ENCODE measurements at regions not wholly inside any gene's neighbourhood (a gene's known extent, or its start where the extent isn't known, plus 50 kb on each side); places are given as distances from the start of the nearest gene placed in this dataset.
"Not testable (repeated sequence)": the region's sequence is repeated elsewhere in the genome, so short reads cannot be mapped to it uniquely, and the experiment has no call there.

- no peak overlapping the region for H3K4me3 ChIP-seq (ENCODE audit: insufficient read depth, low read depth, low read length)
- peak overlapping the region; percentile 99 for H3K27ac ChIP-seq (ENCODE audit: insufficient read depth, low read depth, low read length, poor library complexity, severe bottlenecking)
- H3K36me3 ChIP-seq (ENCODE audit: control insufficient read depth, insufficient read depth, low read length), result no peaks in the 10 kb centered on the region
- peaks cover 54% of the 10 kb centered on the region for H3K4me1 ChIP-seq (ENCODE audit: control insufficient read depth, insufficient read depth, low read length)
- WGBS, 2 experiments, result 1 to 2% methylated on average over 18 to 20 of the region's 21 CpGs
- H3K9me3 ChIP-seq (ENCODE audit: control insufficient read depth, low read length), result no peaks in the 10 kb centered on the region
- no peaks in the 10 kb centered on the region for H3K27me3 ChIP-seq (ENCODE audit: control insufficient read depth, insufficient read depth, low read length, poor library complexity, severe bottlenecking)
Measured at GRCh38 chr13:112161521-112162301, 94.8 kb downstream of the SOX1 start.

GRCh38 chr13:112163691-112164660 is 97.0 kb downstream of the SOX1 start:
- not testable (repeated sequence) for H3K27me3 ChIP-seq (ENCODE audit: control insufficient read depth, insufficient read depth, low read length, poor library complexity, severe bottlenecking); H3K9me3 ChIP-seq (ENCODE audit: control insufficient read depth, low read length); H3K4me3 ChIP-seq (ENCODE audit: insufficient read depth, low read depth, low read length); H3K27ac ChIP-seq (ENCODE audit: insufficient read depth, low read depth, low read length, poor library complexity, severe bottlenecking); H3K36me3 ChIP-seq (ENCODE audit: control insufficient read depth, insufficient read depth, low read length)
- WGBS, 2 experiments, result 95 to 96% methylated on average over 97 of the region's 97 CpGs
- peaks cover 59% of the 10 kb centered on the region for H3K4me1 ChIP-seq (ENCODE audit: control insufficient read depth, insufficient read depth, low read length)

GRCh38 chr13:112165712-112166111 is 98.8 kb downstream of the SOX1 start:
- H3K4me3 ChIP-seq (ENCODE audit: insufficient read depth, low read depth, low read length), result no peak overlapping the region
- H3K4me1 ChIP-seq (ENCODE audit: control insufficient read depth, insufficient read depth, low read length), result peaks cover 41% of the 10 kb centered on the region
- H3K9me3 ChIP-seq (ENCODE audit: control insufficient read depth, low read length), result no peaks in the 10 kb centered on the region
- H3K27me3 ChIP-seq (ENCODE audit: control insufficient read depth, insufficient read depth, low read length, poor library complexity, severe bottlenecking), result no peaks in the 10 kb centered on the region
- no peak overlapping the region for H3K27ac ChIP-seq (ENCODE audit: insufficient read depth, low read depth, low read length, poor library complexity, severe bottlenecking)
- 71 to 76% methylated on average over 9 of the region's 9 CpGs for WGBS, 2 experiments
- H3K36me3 ChIP-seq (ENCODE audit: control insufficient read depth, insufficient read depth, low read length), result no peaks in the 10 kb centered on the region

- Histone ChIP-seq H3K9me3 (ENCODE audit: control insufficient read depth, low read length) (no peaks in the 10 kb centered on the region), H3K36me3 (ENCODE audit: control insufficient read depth, insufficient read depth, low read length) (no peaks in the 10 kb centered on the region), H3K4me1 (ENCODE audit: control insufficient read depth, insufficient read depth, low read length) (peaks cover 29% of the 10 kb centered on the region), H3K27ac (ENCODE audit: insufficient read depth, low read depth, low read length, poor library complexity, severe bottlenecking) (no peak overlapping the region), H3K27me3 (ENCODE audit: control insufficient read depth, insufficient read depth, low read length, poor library complexity, severe bottlenecking) (no peaks in the 10 kb centered on the region), H3K4me3 (ENCODE audit: insufficient read depth, low read depth, low read length) (no peak overlapping the region)
- WGBS, 2 experiments, result 78 to 80% methylated on average over 11 of the region's 11 CpGs
Measured at GRCh38 chr13:112168761-112169160, 101.8 kb downstream of the SOX1 start.

- no peaks in the 10 kb centered on the region for H3K27me3 ChIP-seq (ENCODE audit: control insufficient read depth, insufficient read depth, low read length, poor library complexity, severe bottlenecking)
- no peak overlapping the region for H3K27ac ChIP-seq (ENCODE audit: insufficient read depth, low read depth, low read length, poor library complexity, severe bottlenecking)
- H3K36me3 ChIP-seq (ENCODE audit: control insufficient read depth, insufficient read depth, low read length), result no peaks in the 10 kb centered on the region
- WGBS, 2 experiments, result 94 to 96% methylated on average over 16 to 17 of the region's 17 CpGs
- H3K4me1 ChIP-seq (ENCODE audit: control insufficient read depth, insufficient read depth, low read length), result peaks cover 27% of the 10 kb centered on the region
- H3K4me3 ChIP-seq (ENCODE audit: insufficient read depth, low read depth, low read length), result no peak overlapping the region
- no peaks in the 10 kb centered on the region for H3K9me3 ChIP-seq (ENCODE audit: control insufficient read depth, low read length)
Measured at GRCh38 chr13:112169941-112170822, 103.2 kb downstream of the SOX1 start.

- Histone ChIP-seq H3K36me3 (ENCODE audit: control insufficient read depth, insufficient read depth, low read length) (no peaks in the 10 kb centered on the region), H3K4me3 (ENCODE audit: insufficient read depth, low read depth, low read length) (no peak overlapping the region), H3K4me1 (ENCODE audit: control insufficient read depth, insufficient read depth, low read length) (peaks cover 19% of the 10 kb centered on the region), H3K27ac (ENCODE audit: insufficient read depth, low read depth, low read length, poor library complexity, severe bottlenecking) (no peak overlapping the region), H3K9me3 (ENCODE audit: control insufficient read depth, low read length) (no peaks in the 10 kb centered on the region), H3K27me3 (ENCODE audit: control insufficient read depth, insufficient read depth, low read length, poor library complexity, severe bottlenecking) (no peaks in the 10 kb centered on the region)
- 95 to 96% methylated on average over 15 of the region's 15 CpGs for WGBS, 2 experiments
Measured at GRCh38 chr13:112170823-112171569, 104.0 kb downstream of the SOX1 start.

- Histone ChIP-seq H3K4me3 (ENCODE audit: insufficient read depth, low read depth, low read length) (no peak overlapping the region), H3K4me1 (ENCODE audit: control insufficient read depth, insufficient read depth, low read length) (peaks cover 13% of the 10 kb centered on the region), H3K9me3 (ENCODE audit: control insufficient read depth, low read length) (no peaks in the 10 kb centered on the region), H3K27me3 (ENCODE audit: control insufficient read depth, insufficient read depth, low read length, poor library complexity, severe bottlenecking) (no peaks in the 10 kb centered on the region), H3K27ac (ENCODE audit: insufficient read depth, low read depth, low read length, poor library complexity, severe bottlenecking) (no peak overlapping the region), H3K36me3 (ENCODE audit: control insufficient read depth, insufficient read depth, low read length) (no peaks in the 10 kb centered on the region)
- WGBS, 2 experiments, result 95% methylated on average over 13 of the region's 13 CpGs
Measured at GRCh38 chr13:112171570-112171965, 104.6 kb downstream of the SOX1 start.

- 89 to 91% methylated on average over 9 of the region's 9 CpGs for WGBS, 2 experiments
- Histone ChIP-seq H3K27ac (ENCODE audit: insufficient read depth, low read depth, low read length, poor library complexity, severe bottlenecking) (no peak overlapping the region), H3K4me3 (ENCODE audit: insufficient read depth, low read depth, low read length) (no peak overlapping the region)
Measured at GRCh38 chr13:112172017-112172416, 105.1 kb downstream of the SOX1 start.

GRCh38 chr13:112172641-112173251 is 105.8 kb downstream of the SOX1 start:
- H3K4me1 ChIP-seq (ENCODE audit: control insufficient read depth, insufficient read depth, low read length), result peaks cover 7% of the 10 kb centered on the region
- no peaks in the 10 kb centered on the region for H3K27me3 ChIP-seq (ENCODE audit: control insufficient read depth, insufficient read depth, low read length, poor library complexity, severe bottlenecking)
- 83 to 85% methylated on average over 18 of the region's 18 CpGs for WGBS, 2 experiments
- no peak overlapping the region for H3K27ac ChIP-seq (ENCODE audit: insufficient read depth, low read depth, low read length, poor library complexity, severe bottlenecking)
- H3K9me3 ChIP-seq (ENCODE audit: control insufficient read depth, low read length), result no peaks in the 10 kb centered on the region
- H3K4me3 ChIP-seq (ENCODE audit: insufficient read depth, low read depth, low read length), result no peak overlapping the region
- H3K36me3 ChIP-seq (ENCODE audit: control insufficient read depth, insufficient read depth, low read length), result no peaks in the 10 kb centered on the region

More at GRCh38 chr13:112172017-112172416, 105.1 kb downstream of the SOX1 start:
- peaks cover 13% of the 10 kb centered on the region for H3K4me1 ChIP-seq (ENCODE audit: control insufficient read depth, insufficient read depth, low read length)
- no peaks in the 10 kb centered on the region for H3K27me3 ChIP-seq (ENCODE audit: control insufficient read depth, insufficient read depth, low read length, poor library complexity, severe bottlenecking)
- no peaks in the 10 kb centered on the region for H3K36me3 ChIP-seq (ENCODE audit: control insufficient read depth, insufficient read depth, low read length)
- H3K9me3 ChIP-seq (ENCODE audit: control insufficient read depth, low read length), result no peaks in the 10 kb centered on the region

All from ectodermal cell (in vitro differentiated cells).